ENCODE measurements at regions not wholly inside any gene's neighbourhood (a gene's known extent, or its start where the extent isn't known, plus 50 kb on each side); places are given as distances from the start of the nearest gene placed in this dataset.

- DNase-seq: no peak
These were observed 1044.3 kb downstream of the FLRT2 start for GRCh38 chr14:86574051-86574777.

GRCh38 chr14:86570371-86570770 is 1040.4 kb downstream of the FLRT2 start:
- DNase-seq: no peak

GRCh38 chr14:86543521-86543920 is 1013.6 kb downstream of the FLRT2 start:
- peak in 1 of 2 experiments; percentile 47 for DNase-seq

- DNase-seq: peak; percentile 78 to 86
These were observed 1012.0 kb downstream of the FLRT2 start for GRCh38 chr14:86541972-86542371.

- DNase-seq: no peak
These were observed 1010.8 kb downstream of the FLRT2 start for GRCh38 chr14:86540636-86541247.

DNA sequence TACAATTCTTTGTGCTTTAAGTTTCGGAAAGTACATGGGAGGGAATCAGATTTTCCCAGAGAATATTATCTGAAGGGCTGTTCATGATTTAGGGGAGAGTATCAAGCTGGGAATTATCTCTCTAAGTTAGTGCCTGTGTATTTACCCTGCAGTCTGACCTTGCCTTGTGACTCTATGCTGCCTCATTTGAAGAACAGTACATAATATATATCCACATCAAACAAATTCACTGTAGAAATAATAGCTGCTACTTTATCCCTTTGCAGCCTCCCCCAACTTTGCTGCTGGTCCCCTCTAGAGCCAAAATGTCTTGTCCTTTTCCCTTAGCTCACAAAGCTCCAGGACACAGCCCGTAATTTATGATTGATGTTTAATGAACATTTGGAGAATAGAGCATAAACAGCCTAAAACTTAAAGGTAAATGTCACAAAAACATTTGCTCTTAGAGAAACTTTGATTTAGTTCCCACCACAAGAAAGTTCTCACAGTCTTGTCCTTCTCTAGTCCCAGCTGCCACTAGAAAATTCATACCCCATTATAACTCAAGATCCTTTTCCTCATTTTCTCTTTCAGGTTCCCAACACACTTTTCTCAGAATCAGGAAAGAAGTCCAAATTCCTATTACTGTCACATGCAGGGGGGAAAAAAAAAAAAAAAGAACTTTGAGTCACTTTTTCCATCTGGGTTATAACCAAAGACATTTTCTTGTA is 1009.6 kb downstream of the FLRT2 start:
- DNase-seq: no peak

DNA sequence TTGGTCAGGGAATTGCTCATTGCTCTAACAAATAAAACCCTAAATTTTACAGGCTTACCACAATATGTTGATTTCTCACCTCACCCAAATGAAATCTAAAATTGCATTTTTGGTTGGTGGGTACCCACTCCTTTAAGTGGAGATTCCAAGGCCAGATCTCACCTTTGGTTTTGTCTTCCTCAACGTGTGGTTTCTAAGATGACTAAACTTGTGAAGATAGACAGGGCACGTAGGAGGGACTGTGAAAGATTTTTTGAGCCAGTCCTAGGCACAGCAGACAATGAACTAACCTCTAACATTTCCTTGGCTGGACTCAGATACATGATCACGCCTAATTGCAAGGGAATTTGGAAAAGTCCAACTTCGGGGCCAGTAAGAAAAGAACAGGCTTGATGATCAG is 1003.9 kb downstream of the FLRT2 start:
- DNase-seq: no peak

- no peak for DNase-seq
These were observed 1002.3 kb downstream of the FLRT2 start for GRCh38 chr14:86532219-86532618.

GRCh38 chr14:86530457-86530856 is 1000.5 kb downstream of the FLRT2 start:
- DNase-seq: no peak

- no peak for DNase-seq
These were observed 997.4 kb downstream of the FLRT2 start for GRCh38 chr14:86527312-86527711.

GRCh38 chr14:86525673-86526072 is 995.7 kb downstream of the FLRT2 start:
- DNase-seq: no peak

DNA sequence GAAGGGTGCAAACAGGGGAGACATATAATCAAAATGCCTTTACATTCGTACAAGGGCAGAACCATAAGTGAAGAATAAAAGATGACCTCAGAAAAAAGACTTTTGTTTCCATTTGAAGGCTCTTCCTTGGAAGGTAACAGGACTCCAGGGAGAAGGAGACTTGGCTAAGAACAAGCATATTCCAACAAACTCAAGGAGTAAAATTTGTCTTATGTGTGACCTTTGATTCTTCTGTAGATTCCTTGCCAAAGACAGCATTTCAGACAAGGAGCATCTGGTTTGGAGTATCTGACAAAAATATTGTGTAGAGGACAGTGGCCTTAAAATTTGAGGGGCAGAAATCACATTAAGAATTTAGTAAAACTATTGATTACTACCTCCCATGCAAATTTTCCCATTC is 991.9 kb downstream of the FLRT2 start:
- DNase-seq: no peak

DNA sequence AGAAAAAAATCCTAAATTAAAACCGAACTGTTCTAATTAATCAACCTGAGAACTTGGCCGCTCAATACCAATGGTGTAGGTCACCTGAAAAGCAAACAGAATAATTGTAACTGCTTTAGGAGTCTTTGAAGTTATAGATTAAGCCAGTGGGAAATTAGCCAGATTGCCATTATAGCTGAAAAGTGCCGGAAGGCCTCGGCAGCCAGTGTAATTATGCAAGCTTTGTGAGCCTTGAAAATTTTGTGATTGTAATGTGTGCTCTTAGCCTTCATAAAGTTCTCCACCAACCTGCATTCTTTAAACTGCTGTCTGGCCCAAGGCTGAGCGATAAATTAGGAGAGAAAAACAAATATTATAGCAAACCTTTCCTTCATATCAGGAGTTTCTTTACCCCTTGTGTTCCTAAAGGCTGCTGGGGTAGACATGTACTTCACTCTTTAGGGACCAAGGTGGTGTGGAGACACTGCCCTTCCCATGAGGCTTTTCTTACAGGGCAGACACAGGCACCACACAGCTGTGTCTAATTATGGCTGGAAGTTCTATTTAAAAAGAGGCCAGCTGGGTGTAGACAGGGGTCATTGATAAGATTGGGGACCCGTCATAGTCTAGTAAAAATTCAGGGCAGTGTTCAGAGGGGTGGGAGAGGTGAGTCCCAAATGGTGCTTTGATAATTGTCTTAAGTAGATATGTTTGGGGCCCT is 991.2 kb downstream of the FLRT2 start:
- no peak for DNase-seq

DNA sequence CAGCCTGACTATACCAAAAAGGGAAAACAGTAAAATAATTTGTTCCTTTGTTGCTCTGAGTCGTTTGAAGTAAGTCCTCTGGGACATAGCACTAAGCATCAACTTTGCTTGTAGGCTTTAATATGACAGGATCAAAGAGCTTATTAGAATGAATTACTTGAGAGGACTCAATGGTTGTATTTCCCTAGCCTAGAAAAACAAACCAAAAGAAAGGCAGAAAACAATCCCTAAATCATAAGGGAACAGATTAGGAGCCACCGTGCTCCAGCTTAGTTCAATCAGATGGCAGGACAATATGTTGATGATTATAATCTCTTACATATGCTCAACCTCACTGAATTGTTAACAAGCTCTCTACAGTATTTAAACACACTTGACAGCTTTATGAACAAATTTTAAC is 988.4 kb downstream of the FLRT2 start:
- DNase-seq: peak; percentile 72 to 92

GRCh38 chr14:86515195-86515594 is 985.3 kb downstream of the FLRT2 start:
- no peak for DNase-seq

DNA sequence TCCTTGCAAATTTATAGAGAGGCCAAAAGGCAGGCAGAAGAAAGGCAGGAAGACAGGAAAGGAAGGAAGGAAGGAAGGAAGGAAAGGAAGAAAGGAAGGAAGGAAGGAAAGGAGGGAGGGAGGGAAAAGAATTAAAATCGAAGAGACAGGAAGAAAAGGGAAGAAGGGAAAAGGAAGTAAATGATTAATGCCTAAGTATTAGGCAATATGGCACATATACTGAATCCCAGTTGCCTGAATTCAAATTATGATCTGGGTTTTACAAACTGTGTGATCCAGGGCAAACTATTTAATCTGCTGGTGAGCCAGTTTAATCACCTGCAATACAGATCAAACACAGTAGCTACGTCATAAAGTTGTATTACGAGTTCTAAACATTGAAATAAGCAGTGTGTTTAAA is 983.6 kb downstream of the FLRT2 start:
- DNase-seq: no peak

DNA sequence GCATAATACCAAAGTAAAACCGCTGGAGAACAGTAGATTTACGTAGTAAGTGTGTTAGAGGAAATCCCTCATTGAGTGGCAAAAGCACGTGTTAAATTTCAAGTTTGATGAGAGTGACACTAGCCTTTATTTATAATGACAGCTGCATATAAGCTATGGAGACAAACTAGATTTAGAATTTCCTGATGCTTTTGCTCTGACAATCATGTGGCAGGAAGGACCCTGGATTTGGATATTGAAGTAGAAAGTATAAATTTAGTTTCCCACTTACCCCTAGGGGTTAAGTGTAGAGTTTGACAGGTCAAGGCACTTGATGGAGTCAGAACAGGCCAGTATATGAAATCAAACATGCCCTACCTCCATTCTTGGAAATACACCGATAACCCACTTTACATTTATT is 983.1 kb downstream of the FLRT2 start:
- DNase-seq: no peak

DNA sequence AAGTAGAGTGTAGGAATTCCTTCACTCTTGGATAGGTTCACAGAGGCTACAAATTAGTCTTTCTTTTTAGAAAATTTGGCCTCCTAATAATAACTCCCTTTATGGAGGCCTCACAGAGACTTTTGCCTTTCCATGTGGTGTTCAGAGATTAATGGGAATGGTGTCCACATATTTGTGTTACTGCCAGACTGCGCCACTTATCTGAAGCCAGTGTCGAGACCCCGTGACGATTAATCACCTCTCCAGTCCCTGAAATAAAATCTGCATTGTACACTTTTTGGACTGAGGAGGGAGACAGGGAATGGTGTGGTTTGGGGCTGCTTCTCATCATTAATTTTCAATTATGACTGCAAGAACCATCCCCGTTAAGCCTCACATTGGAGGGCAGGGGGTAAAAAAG is 980.5 kb downstream of the FLRT2 start:
- no peak for DNase-seq

- no peak for DNase-seq
These were observed 975.9 kb downstream of the FLRT2 start for GRCh38 chr14:86505808-86506207.

GRCh38 chr14:86501611-86502010 is 971.7 kb downstream of the FLRT2 start:
- no peak for DNase-seq

- DNase-seq: no peak
These were observed 961.8 kb downstream of the FLRT2 start for GRCh38 chr14:86491743-86492142.

DNA sequence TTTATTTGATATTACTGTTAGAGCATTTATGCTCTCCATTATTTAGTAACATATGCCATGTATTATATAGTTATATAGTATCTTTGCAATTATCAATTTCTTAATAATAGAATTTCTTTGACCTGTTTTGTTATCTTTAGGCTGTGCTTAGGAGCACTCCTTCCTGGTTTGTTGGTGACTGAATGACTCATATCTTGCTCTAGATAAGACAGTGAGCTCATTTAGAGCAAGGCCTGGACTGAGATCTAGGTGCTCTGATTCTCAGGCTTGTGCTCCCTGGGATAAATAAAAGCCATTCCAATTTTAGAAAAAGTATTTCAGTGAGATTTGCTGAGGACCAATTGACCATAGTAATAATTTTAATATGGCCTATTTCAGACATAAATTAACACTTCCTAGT is 951.2 kb downstream of the FLRT2 start:
- no peak for DNase-seq

GRCh38 chr14:86464341-86464740 is 934.4 kb downstream of the FLRT2 start:
- no peak for DNase-seq

All from NCI-H524 (cell line).